Loucy (cell line): ENCODE measurements at regions not wholly inside any gene's neighbourhood (a gene's known extent, or its start where the extent isn't known, plus 50 kb on each side); places are given as distances from the start of the nearest gene placed in this dataset.

Source experiments
- H2AFZ ChIP-seq: fragments of 200-600 bp; sonication (generic); 2 replicates; pipeline ENCODE4 v1.6.0; 2016; ENCODE audit warnings: antibody characterized with exemption, mild to moderate bottlenecking, low read length, moderate library complexity
- H3F3A ChIP-seq: fragments of 200-600 bp; 2 replicates; pipeline ENCODE4 v1.6.0; 2016; ENCODE audit warnings: antibody characterized with exemption, low read depth, mild to moderate bottlenecking
- H3K27me3 ChIP-seq: fragments of 200-600 bp; sonication (generic); 2 replicates; pipeline ENCODE4 v1.6.1; 2014; ENCODE audit warnings: low read length, mild to moderate bottlenecking; ENCODE audit not compliant: insufficient read depth, poor library complexity, severe bottlenecking
- H3K36me3 ChIP-seq: fragments of 200-600 bp; sonication (generic); 2 replicates; pipeline ENCODE4 v1.6.1; 2016; ENCODE audit warnings: low read length; ENCODE audit not compliant: insufficient read depth
- H3K4me1 ChIP-seq: fragments of 200-600 bp; sonication (generic); 2 replicates; pipeline ENCODE4 v1.5.1; 2014; ENCODE audit warnings: low read length, mild to moderate bottlenecking; ENCODE audit not compliant: insufficient read depth, poor library complexity, severe bottlenecking
- H3K4me2 ChIP-seq: fragments of 200-600 bp; sonication (generic); 2 replicates; pipeline ENCODE4 v1.6.0; 2014; ENCODE audit warnings: antibody characterized with exemption, low read length, low read depth, mild to moderate bottlenecking; ENCODE audit not compliant: poor library complexity, severe bottlenecking
- H3K4me3 ChIP-seq: fragments of 200-600 bp; sonication (generic); 2 replicates; pipeline ENCODE4 v1.5.1; 2014; ENCODE audit warnings: low read length, mild to moderate bottlenecking, mixed read lengths; ENCODE audit not compliant: poor library complexity, severe bottlenecking
- H3K79me2 ChIP-seq: fragments of 200-600 bp; sonication (generic); 2 replicates; pipeline ENCODE4 v1.6.1; 2014; ENCODE audit warnings: low read length; ENCODE audit not compliant: insufficient read depth
- H3K9ac ChIP-seq: fragments of 200-600 bp; sonication (generic); 2 replicates; pipeline ENCODE4 v1.6.0; 2014; ENCODE audit warnings: mild to moderate bottlenecking, low read depth, low read length, moderate library complexity; ENCODE audit not compliant: poor library complexity, severe bottlenecking
- H3K9me2 ChIP-seq: fragments of 200-600 bp; sonication (generic); replicated peaks from 2 replicates; pipeline ENCODE4 v1.6.1; 2016; ENCODE audit warnings: low read depth, low read length, mixed read lengths
- H3K9me3 ChIP-seq: fragments of 200-600 bp; sonication (generic); 2 replicates; pipeline ENCODE4 v1.6.1; 2014; ENCODE audit warnings: mild to moderate bottlenecking, antibody characterized with exemption, low read length, low read depth; ENCODE audit not compliant: insufficient read depth
- H4K20me1 ChIP-seq: fragments of 200-600 bp; sonication (generic); 2 replicates; pipeline ENCODE4 v1.6.0; 2014; ENCODE audit warnings: antibody characterized with exemption, low read length, mild to moderate bottlenecking; ENCODE audit not compliant: insufficient read depth, poor library complexity, severe bottlenecking
- CTCF ChIP-seq: fragments of 200-600 bp; sonication (generic); conservative IDR thresholded peaks from 2 replicates; pipeline ENCODE4 v1.5.1; 2014; ENCODE audit warnings: mild to moderate bottlenecking, antibody characterized with exemption, low read length
- EZH2phosphoT487 ChIP-seq: fragments of 200-600 bp; IDR thresholded peaks from 2 replicates; pipeline ENCODE4 v1.6.1; 2018; ENCODE audit warnings: antibody characterized with exemption, mild to moderate bottlenecking, moderate library complexity, borderline replicate concordance

- no peaks in the 10 kb centered on the region for H4K20me1 ChIP-seq
- H2AFZ ChIP-seq = no peak overlapping the region
- H3K4me3 ChIP-seq = no peak overlapping the region
- H3K9ac ChIP-seq = no peak overlapping the region
- H3K9me3 ChIP-seq = no peaks in the 10 kb centered on the region
- H3F3A ChIP-seq = no peaks in the 10 kb centered on the region
- TF ChIP-seq EZH2phosphoT487 (no peak), CTCF (no peak)
- H3K36me3 ChIP-seq = no peaks in the 10 kb centered on the region
- H3K27me3 ChIP-seq = no peaks in the 10 kb centered on the region
- no peaks in the 10 kb centered on the region for H3K9me2 ChIP-seq
- no peak overlapping the region for H3K4me2 ChIP-seq
- no peaks in the 10 kb centered on the region for H3K79me2 ChIP-seq
- no peaks in the 10 kb centered on the region for H3K4me1 ChIP-seq
Observed at GRCh38 chr3:181764544-181764943, 52.8 kb downstream of the SOX2 start.

GRCh38 chr3:181770296-181770695 is 58.6 kb downstream of the SOX2 start:
- H3K4me2 ChIP-seq = no peak overlapping the region
- H3K9me3 ChIP-seq = no peaks in the 10 kb centered on the region
- no peaks in the 10 kb centered on the region for H3K27me3 ChIP-seq
- H3K4me3 ChIP-seq = no peak overlapping the region
- H3K9ac ChIP-seq = no peak overlapping the region
- no peak overlapping the region for H2AFZ ChIP-seq
- no peaks in the 10 kb centered on the region for H3K36me3 ChIP-seq
- TF ChIP-seq CTCF = no peak
- TF ChIP-seq EZH2phosphoT487 = no peak
- H3K4me1 ChIP-seq = no peaks in the 10 kb centered on the region
- H4K20me1 ChIP-seq = no peaks in the 10 kb centered on the region
- no peaks in the 10 kb centered on the region for H3K79me2 ChIP-seq
- no peaks in the 10 kb centered on the region for H3F3A ChIP-seq
- H3K9me2 ChIP-seq = no peaks in the 10 kb centered on the region

GRCh38 chr3:181771120-181771519 is 59.4 kb downstream of the SOX2 start:
- H3F3A ChIP-seq = no peaks in the 10 kb centered on the region
- H2AFZ ChIP-seq = no peak overlapping the region
- no peaks in the 10 kb centered on the region for H3K9me2 ChIP-seq
- H3K79me2 ChIP-seq = no peaks in the 10 kb centered on the region
- no peaks in the 10 kb centered on the region for H4K20me1 ChIP-seq
- no peaks in the 10 kb centered on the region for H3K4me1 ChIP-seq
- H3K9ac ChIP-seq = no peak overlapping the region
- no peaks in the 10 kb centered on the region for H3K36me3 ChIP-seq
- no peak overlapping the region for H3K4me3 ChIP-seq
- no peaks in the 10 kb centered on the region for H3K27me3 ChIP-seq
- H3K4me2 ChIP-seq = no peak overlapping the region
- no peaks in the 10 kb centered on the region for H3K9me3 ChIP-seq
- no peak for TF ChIP-seq EZH2phosphoT487

- no peaks in the 10 kb centered on the region for H3F3A ChIP-seq
- H3K4me3 ChIP-seq = no peak overlapping the region
- no peaks in the 10 kb centered on the region for H3K4me1 ChIP-seq
- H3K36me3 ChIP-seq = no peaks in the 10 kb centered on the region
- H3K9ac ChIP-seq = no peak overlapping the region
- no peaks in the 10 kb centered on the region for H3K27me3 ChIP-seq
- TF ChIP-seq EZH2phosphoT487 (no peak), CTCF (no peak)
- no peak overlapping the region for H3K4me2 ChIP-seq
- no peaks in the 10 kb centered on the region for H3K79me2 ChIP-seq
- H3K9me3 ChIP-seq = no peaks in the 10 kb centered on the region
- no peak overlapping the region for H2AFZ ChIP-seq
- H4K20me1 ChIP-seq = no peaks in the 10 kb centered on the region
- H3K9me2 ChIP-seq = no peaks in the 10 kb centered on the region
Observed at GRCh38 chr3:181772166-181772565, 60.4 kb downstream of the SOX2 start.
